GM19238 (cell line): ENCODE measurements at regions not wholly inside any gene's neighbourhood (a gene's known extent, or its start where the extent isn't known, plus 50 kb on each side); places are given as distances from the start of the nearest gene placed in this dataset.

Experiments used
- DNase-seq: peaks from one replicate; pipeline ENCODE4 v3.0.0; 2011; ENCODE audit warnings: low spot score; ENCODE audit not compliant: insufficient read length

DNA sequence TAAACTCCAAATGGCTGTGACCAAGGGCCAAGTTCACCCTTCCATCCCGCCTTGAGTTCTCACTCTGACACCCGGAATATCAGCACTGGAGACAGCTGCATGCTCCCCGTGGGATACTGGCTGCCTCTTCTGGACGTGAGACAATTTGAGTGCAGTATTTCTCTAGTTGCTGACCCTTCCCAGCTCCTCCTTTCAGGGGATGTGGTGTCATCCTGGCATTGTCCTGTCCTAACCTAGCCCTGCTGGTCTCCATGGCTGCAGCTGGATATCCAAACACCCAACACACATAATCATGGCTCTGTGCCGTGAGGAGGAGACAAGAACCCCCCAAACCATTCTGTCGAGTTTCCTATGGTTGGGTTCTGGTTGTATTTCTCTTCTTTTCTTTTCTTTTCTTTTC is 82.6 kb downstream of the PAX1 start:
- no peak for DNase-seq

DNA sequence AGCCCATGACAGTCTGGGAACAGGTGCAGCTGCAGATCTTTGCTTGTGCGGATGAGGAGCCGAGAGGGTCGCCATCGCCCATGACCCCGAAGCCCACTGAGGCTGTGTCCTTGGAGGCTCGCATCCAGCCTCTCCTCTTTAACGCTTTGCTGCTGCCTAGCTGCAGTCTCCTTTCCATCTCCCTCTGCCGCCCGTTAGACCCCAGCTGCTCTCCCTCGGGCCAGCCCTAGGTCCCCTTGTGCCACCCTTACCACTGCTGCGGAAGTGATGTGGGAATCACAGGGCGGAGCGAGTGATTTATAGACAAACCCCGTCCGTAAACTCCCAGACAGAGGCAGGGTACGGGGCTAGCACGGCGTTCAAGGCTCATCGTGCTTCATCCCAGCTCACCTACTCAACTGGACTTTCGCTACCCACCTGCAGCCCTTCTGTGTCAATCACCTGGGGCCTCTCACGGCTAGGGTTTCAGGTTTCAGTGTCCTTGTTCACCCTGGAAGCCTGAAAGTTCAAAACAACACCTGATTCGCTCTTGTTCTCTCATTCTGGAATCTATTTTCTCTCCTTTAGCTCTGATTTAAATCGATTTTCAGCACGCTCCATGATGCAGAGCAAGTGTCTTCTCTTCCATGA is 76.1 kb downstream of the PAX1 start:
- DNase-seq, result no peak

- DNase-seq, result no peak
Observed at GRCh38 chr20:21780528-21780927, 75.1 kb downstream of the PAX1 start.
